ENCODE measurements at regions not wholly inside any gene's neighbourhood (a gene's known extent, or its start where the extent isn't known, plus 50 kb on each side); places are given as distances from the start of the nearest gene placed in this dataset.

DNA sequence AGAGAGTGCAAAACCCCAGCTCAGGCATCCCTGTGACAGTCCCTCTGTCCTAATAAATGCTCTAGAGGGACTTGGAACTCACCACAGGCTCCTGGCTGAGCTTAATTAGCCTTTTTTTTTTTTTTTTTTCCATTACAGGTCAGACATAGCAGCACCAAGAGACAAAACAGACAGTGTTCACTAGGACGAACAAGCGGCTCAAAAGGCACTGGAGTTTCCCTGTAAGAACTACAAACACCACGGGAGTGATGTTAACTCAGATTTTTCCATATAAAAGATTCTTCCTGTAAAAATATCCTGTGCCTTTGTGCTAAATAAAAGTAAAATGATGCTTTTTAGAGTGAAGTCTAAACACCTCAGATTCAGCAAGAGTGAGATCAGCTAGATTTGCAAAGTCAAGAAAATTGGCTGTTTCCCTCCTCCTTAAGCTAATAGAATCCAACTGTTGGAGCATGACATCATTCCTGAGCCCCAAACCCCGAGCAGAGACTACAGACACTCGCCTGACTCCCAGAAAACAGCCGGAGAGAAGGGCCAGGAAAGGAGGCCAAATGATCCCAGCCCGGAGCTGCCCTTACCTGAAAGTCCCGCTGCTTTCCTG, 101.0 kb upstream of the AKIP1 start:
- DNase-seq, result no peak
- H3K27me3 ChIP-seq, result no peaks in the 10 kb centered on the region
- no peaks in the 10 kb centered on the region for H3K9me3 ChIP-seq
- H3K27ac ChIP-seq, result peak overlapping the region; percentile 67 to 93 (median 84)
- TF ChIP-seq POLR2A (IDR thresholded peaks at IDR 0.05), result no peak
- TF ChIP-seq CTCF (IDR thresholded peaks at IDR 0.05), result no peak
- peaks cover 0 to 52% (median 4%) of the 10 kb centered on the region in 4 donors for H3K4me1 ChIP-seq
- H3K36me3 ChIP-seq, result no peaks in the 10 kb centered on the region
- H3K4me3 ChIP-seq, result peak overlapping the region; percentile 28 to 76 (median 52)

DNA sequence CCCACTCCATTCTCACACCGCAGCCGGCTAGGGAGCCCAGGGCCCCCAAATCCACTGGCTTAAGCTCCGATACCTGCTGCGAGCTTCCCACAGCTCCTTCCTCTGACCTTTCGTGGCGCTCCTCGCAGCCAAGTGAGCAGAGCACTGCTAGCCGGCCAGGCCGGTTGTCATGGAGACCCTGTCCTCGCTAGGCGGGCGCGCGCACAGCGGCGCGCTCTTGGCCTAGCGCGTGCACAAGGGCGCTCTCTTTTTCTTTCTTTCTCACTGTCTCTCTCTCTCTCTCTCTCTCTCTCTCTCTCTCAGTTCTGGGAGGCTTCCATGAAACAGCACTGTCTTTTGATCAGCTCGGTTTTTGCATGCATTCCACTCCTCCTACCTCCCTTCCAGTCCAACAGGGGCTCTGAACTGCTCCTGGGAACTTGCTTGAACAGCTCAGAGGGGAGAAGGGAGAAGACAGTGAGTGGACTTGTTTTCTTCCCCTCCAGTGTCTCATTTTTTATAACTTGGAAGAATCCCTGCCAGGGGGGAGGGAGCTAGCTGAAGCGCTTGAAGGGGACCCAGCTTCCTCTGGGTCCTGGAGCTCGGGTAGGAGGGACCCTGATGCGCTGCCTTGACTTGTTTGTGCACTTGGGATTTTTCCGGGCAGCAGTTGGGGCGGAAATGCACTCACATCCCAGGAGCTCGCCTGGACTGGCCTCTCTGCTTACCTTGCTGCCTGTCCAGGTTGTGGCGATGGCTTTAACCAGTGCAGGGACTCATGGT, 100.3 kb upstream of the AKIP1 start:
- H3K27me3 ChIP-seq, result no peaks in the 10 kb centered on the region
- H3K4me3 ChIP-seq, result peak overlapping the region; percentile 28 to 76 (median 52)
- no peaks in the 10 kb centered on the region for H3K36me3 ChIP-seq
- no peaks in the 10 kb centered on the region for H3K9me3 ChIP-seq
- peak in 2 of 3 donors; percentile 84 to 85 for DNase-seq
- H3K4me1 ChIP-seq, result peaks cover 0 to 47% (median 4%) of the 10 kb centered on the region in 4 donors
- TF ChIP-seq CTCF (IDR thresholded peaks at IDR 0.05), result peak in 1 of 6 experiments; percentile 7
- TF ChIP-seq POLR2A (IDR thresholded peaks at IDR 0.05), result peak; percentile 80 to 82
- H3K27ac ChIP-seq, result peak overlapping the region; percentile 67 to 93 (median 84)

DNA sequence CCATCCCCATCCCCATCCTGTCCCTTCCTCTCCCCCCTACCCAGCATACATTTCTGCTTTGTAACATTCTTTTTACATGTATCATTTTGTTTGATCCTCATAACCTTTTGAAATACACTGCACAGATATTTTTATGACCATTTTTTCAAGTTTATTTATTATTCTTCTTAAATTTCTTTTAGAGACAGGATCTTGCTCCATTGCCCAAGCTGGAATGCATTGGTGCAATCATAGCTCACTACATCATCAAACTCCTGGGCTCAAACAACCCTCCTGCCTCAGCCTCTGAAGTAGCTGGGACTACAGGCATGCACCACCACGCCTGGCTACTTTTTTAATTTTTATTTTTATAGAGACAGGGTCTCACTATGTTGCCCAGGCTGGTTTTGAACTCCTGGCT, 99.4 kb upstream of the AKIP1 start:
- Histone ChIP-seq H3K27ac (peak overlapping the region in 3 of 4 donors; percentile 76 to 93 (median 91)), H3K9me3 (no peaks in the 10 kb centered on the region), H3K27me3 (no peaks in the 10 kb centered on the region), H3K36me3 (no peaks in the 10 kb centered on the region), H3K4me1 (peaks cover 0 to 47% (median 4%) of the 10 kb centered on the region in 4 donors), H3K4me3 (no peak overlapping the region)
- no peak for TF ChIP-seq CTCF (IDR thresholded peaks at IDR 0.05)
- no peak for TF ChIP-seq POLR2A (IDR thresholded peaks at IDR 0.05)
- DNase-seq, result no peak

DNA sequence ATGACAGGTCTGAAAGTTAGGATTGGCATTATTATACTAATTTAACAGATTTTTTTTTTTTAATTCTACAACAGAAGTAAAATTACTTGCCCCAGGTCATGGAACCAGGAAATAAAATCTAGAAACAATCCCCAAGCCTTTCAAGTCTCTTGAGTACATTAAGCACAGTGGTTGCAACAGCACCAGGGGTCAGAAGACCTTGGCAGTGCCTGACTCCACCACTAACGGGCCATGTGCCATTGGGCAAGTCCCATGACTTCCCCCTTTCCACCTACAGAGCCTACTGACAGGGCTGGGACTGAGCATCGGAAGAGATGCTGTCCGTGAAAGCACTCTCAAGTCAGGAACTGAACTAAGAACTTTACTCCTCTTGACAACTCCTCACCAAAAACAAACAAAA, 98.6 kb upstream of the AKIP1 start:
- H3K9me3 ChIP-seq, result no peaks in the 10 kb centered on the region
- TF ChIP-seq POLR2A (IDR thresholded peaks at IDR 0.05) (no peak), CTCF (IDR thresholded peaks at IDR 0.05) (no peak)
- no peaks in the 10 kb centered on the region for H3K36me3 ChIP-seq
- no peaks in the 10 kb centered on the region for H3K27me3 ChIP-seq
- H3K4me3 ChIP-seq, result no peak overlapping the region
- H3K4me1 ChIP-seq, result peaks cover 0 to 41% (median 3%) of the 10 kb centered on the region in 4 donors
- H3K27ac ChIP-seq, result peak overlapping the region in 2 of 4 donors; percentile 34 to 93
- no peak for DNase-seq

- Histone ChIP-seq H3K4me3 (no peak overlapping the region), H3K27ac (peak overlapping the region in 3 of 4 donors; percentile 3 to 74 (median 63)), H3K9me3 (no peaks in the 10 kb centered on the region), H3K36me3 (no peaks in the 10 kb centered on the region), H3K4me1 (peaks cover 0 to 34% (median 3%) of the 10 kb centered on the region in 4 donors), H3K27me3 (no peaks in the 10 kb centered on the region)
- TF ChIP-seq POLR2A (IDR thresholded peaks at IDR 0.05) (no peak), CTCF (IDR thresholded peaks at IDR 0.05) (peak; percentile 36 to 82 (median 74))
- DNase-seq, result peak in 2 of 3 donors; percentile 29 to 78
Measured at GRCh38 chr11:8813658-8814057, 97.3 kb upstream of the AKIP1 start.
